ENCODE measurements at regions not wholly inside any gene's neighbourhood (a gene's known extent, or its start where the extent isn't known, plus 50 kb on each side); places are given as distances from the start of the nearest gene placed in this dataset.

GRCh38 chr10:3665316-3665908 lies 119.6 kb downstream of the KLF6 start:
- TF ChIP-seq CTCF (IDR thresholded peaks at IDR 0.05; ENCODE audit: low read depth, low read length, poor library complexity, severe bottlenecking), result no peak
- TF ChIP-seq EZH2phosphoT487 (IDR thresholded peaks at IDR 0.05; ENCODE audit: borderline replicate concordance, low read length), result no peak
- Histone ChIP-seq H3K9me2 (replicated peaks; ENCODE audit: control insufficient read depth, low read length) (no peaks in the 10 kb centered on the region), H3K4me3 (ENCODE audit: low read length) (no peak overlapping the region), H3F3A (ENCODE audit: control insufficient read depth, insufficient read depth) (no peaks in the 10 kb centered on the region), H3K4me2 (ENCODE audit: low read length) (no peak overlapping the region), H4K20me1 (ENCODE audit: control insufficient read depth, insufficient read depth, low read depth, low read length) (no peaks in the 10 kb centered on the region), H3K9me3 (ENCODE audit: control insufficient read depth, insufficient read depth, low read length) (no peaks in the 10 kb centered on the region), H3K4me1 (ENCODE audit: control insufficient read depth, low read length) (no peaks in the 10 kb centered on the region), H3K27ac (ENCODE audit: low read depth, low read length) (no peak overlapping the region), H3K79me2 (ENCODE audit: control insufficient read depth, low read length) (no peaks in the 10 kb centered on the region), H3K36me3 (ENCODE audit: control insufficient read depth, low read length) (no peaks in the 10 kb centered on the region), H3K27me3 (ENCODE audit: control insufficient read depth, low read length) (no peaks in the 10 kb centered on the region)

GRCh38 chr10:3662775-3663174 lies 122.2 kb downstream of the KLF6 start:
- Histone ChIP-seq H3K4me1 (ENCODE audit: control insufficient read depth, low read length) (no peaks in the 10 kb centered on the region), H3K36me3 (ENCODE audit: control insufficient read depth, low read length) (no peaks in the 10 kb centered on the region), H3K27me3 (ENCODE audit: control insufficient read depth, low read length) (no peaks in the 10 kb centered on the region), H3K79me2 (ENCODE audit: control insufficient read depth, low read length) (no peaks in the 10 kb centered on the region), H3K27ac (ENCODE audit: low read depth, low read length) (no peak overlapping the region), H3K9me3 (ENCODE audit: control insufficient read depth, insufficient read depth, low read length) (no peaks in the 10 kb centered on the region), H4K20me1 (ENCODE audit: control insufficient read depth, insufficient read depth, low read depth, low read length) (no peaks in the 10 kb centered on the region), H3K4me2 (ENCODE audit: low read length) (no peak overlapping the region), H3F3A (ENCODE audit: control insufficient read depth, insufficient read depth) (no peaks in the 10 kb centered on the region), H3K4me3 (ENCODE audit: low read length) (no peak overlapping the region), H3K9me2 (replicated peaks; ENCODE audit: control insufficient read depth, low read length) (no peaks in the 10 kb centered on the region)
- TF ChIP-seq EZH2phosphoT487 (IDR thresholded peaks at IDR 0.05; ENCODE audit: borderline replicate concordance, low read length) (no peak), CTCF (IDR thresholded peaks at IDR 0.05; ENCODE audit: low read depth, low read length, poor library complexity, severe bottlenecking) (no peak)

- Histone ChIP-seq H3K36me3 (ENCODE audit: control insufficient read depth, low read length) (no peaks in the 10 kb centered on the region), H4K20me1 (ENCODE audit: control insufficient read depth, insufficient read depth, low read depth, low read length) (no peaks in the 10 kb centered on the region), H3K9me3 (ENCODE audit: control insufficient read depth, insufficient read depth, low read length) (no peaks in the 10 kb centered on the region), H3K4me1 (ENCODE audit: control insufficient read depth, low read length) (peaks cover 2% of the 10 kb centered on the region), H3K27me3 (ENCODE audit: control insufficient read depth, low read length) (no peaks in the 10 kb centered on the region), H3F3A (ENCODE audit: control insufficient read depth, insufficient read depth) (no peaks in the 10 kb centered on the region), H3K4me3 (ENCODE audit: low read length) (no peak overlapping the region), H3K9me2 (replicated peaks; ENCODE audit: control insufficient read depth, low read length) (no peaks in the 10 kb centered on the region), H3K4me2 (ENCODE audit: low read length) (no peak overlapping the region), H3K79me2 (ENCODE audit: control insufficient read depth, low read length) (no peaks in the 10 kb centered on the region), H3K27ac (ENCODE audit: low read depth, low read length) (no peak overlapping the region)
- TF ChIP-seq CTCF (IDR thresholded peaks at IDR 0.05; ENCODE audit: low read depth, low read length, poor library complexity, severe bottlenecking) (no peak), EZH2phosphoT487 (IDR thresholded peaks at IDR 0.05; ENCODE audit: borderline replicate concordance, low read length) (no peak)
Observed at GRCh38 chr10:3661271-3661670, 123.7 kb downstream of the KLF6 start.
